DND-41 (cell line): ENCODE measurements at regions not wholly inside any gene's neighbourhood (a gene's known extent, or its start where the extent isn't known, plus 50 kb on each side); places are given as distances from the start of the nearest gene placed in this dataset.

Experiments
- ATAC-seq: fragments of 200-7000 bp; cut with Tn5 transposase; 3 replicates; pipeline ENCODE4 v1.9.1; 2021; ENCODE audit warnings: low read depth; ENCODE audit not compliant: insufficient read depth
- DNase-seq: peaks from one replicate; pipeline ENCODE4 v3.0.0-alpha.2; 2020
- H2AFZ ChIP-seq: 2 replicates; pipeline ENCODE4 v1.6.0; 2012; ENCODE audit warnings: low read depth, low read length
- H3K27ac ChIP-seq: 2 replicates; pipeline ENCODE4 v1.5.1; 2012; ENCODE audit warnings: low read length, inconsistent platforms
- H3K27me3 ChIP-seq: fragments of 200-600 bp; sonication (generic); 2 replicates; pipeline ENCODE4 v1.6.0; 2012; ENCODE audit warnings: low read length, mild to moderate bottlenecking, inconsistent platforms; ENCODE audit not compliant: insufficient read depth, poor library complexity
- H3K36me3 ChIP-seq: 2 replicates; pipeline ENCODE4 v1.5.1; 2012; ENCODE audit warnings: low read length, inconsistent platforms; ENCODE audit not compliant: insufficient read depth
- H3K4me1 ChIP-seq: 2 replicates; pipeline ENCODE4 v1.5.1; 2012; ENCODE audit warnings: mild to moderate bottlenecking, low read length; ENCODE audit not compliant: insufficient read depth
- H3K4me2 ChIP-seq: 2 replicates; pipeline ENCODE4 v1.6.0; 2012; ENCODE audit warnings: mild to moderate bottlenecking, moderate library complexity, low read length, inconsistent platforms; ENCODE audit not compliant: insufficient read depth
- H3K4me3 ChIP-seq, 2 experiments: fragments of 200-600 bp in 1 of 2; shearing (Covaris generic) in 1 of 2; 2 replicates each; pipeline ENCODE4 v1.5.1; 2012 to 2016; ENCODE audit warnings: inconsistent platforms in 2 of 2, low read length in 2 of 2, mild to moderate bottlenecking in 2 of 2, low read depth in 1 of 2, moderate library complexity in 1 of 2
- H3K79me2 ChIP-seq: 2 replicates; pipeline ENCODE4 v1.6.0; 2012; ENCODE audit warnings: low read length, inconsistent platforms; ENCODE audit not compliant: insufficient read depth
- H3K9ac ChIP-seq: 2 replicates; pipeline ENCODE4 v1.6.0; 2012; ENCODE audit warnings: low read depth, mild to moderate bottlenecking, inconsistent platforms, low read length, moderate library complexity
- H3K9me3 ChIP-seq: 2 replicates; pipeline ENCODE4 v1.5.1; 2012; ENCODE audit warnings: low read length, moderate library complexity, mild to moderate bottlenecking, inconsistent platforms; ENCODE audit not compliant: insufficient read depth, severe bottlenecking
- H4K20me1 ChIP-seq: 2 replicates; pipeline ENCODE4 v1.6.0; 2012; ENCODE audit warnings: low read length; ENCODE audit not compliant: insufficient read depth
- EZH2 ChIP-seq: IDR thresholded peaks from 3 replicates; pipeline ENCODE4 v1.6.1; 2012; ENCODE audit warnings: borderline replicate concordance, low read depth, mild to moderate bottlenecking, moderate library complexity, low read length, inconsistent platforms; ENCODE audit not compliant: severe bottlenecking
- TF ChIP-seq, protein P1 (sequence below): IDR thresholded peaks from 2 replicates; pipeline ENCODE4 v1.5.1; 2012; ENCODE audit warnings: borderline replicate concordance, low read length, moderate library complexity, mild to moderate bottlenecking; ENCODE audit not compliant: poor library complexity, severe bottlenecking; ENCODE audit errors: extremely low read depth

DNA sequence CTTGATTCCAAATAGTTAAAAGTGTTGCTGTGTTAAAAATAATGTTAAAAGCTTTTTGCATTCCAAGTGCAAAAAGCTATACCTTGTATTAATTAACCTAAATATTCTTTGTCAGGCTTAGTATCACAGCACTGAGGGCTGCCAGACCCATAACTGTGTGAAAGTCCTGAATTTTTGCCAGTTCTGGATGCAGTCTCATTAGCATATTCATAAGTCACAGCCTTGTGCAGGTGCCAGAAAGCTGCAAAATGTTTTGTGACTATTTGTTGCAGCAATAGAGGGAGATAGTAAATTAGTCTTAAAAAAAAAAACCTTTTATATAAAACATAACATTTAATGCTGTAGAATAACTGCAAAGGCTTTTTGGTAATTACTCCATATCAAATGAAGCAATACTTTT, 56.6 kb downstream of the SLITRK1 start:
- Histone ChIP-seq H3K27ac (no peak overlapping the region), H3K36me3 (peaks cover 6% of the 10 kb centered on the region; the same call in 1 of the 2 replicates), H3K9me3 (peaks cover 25% of the 10 kb centered on the region), H2AFZ (no peak overlapping the region), H3K79me2 (no peaks in the 10 kb centered on the region), H4K20me1 (no peaks in the 10 kb centered on the region), H3K4me2 (no peak overlapping the region), H3K4me3 (no peak overlapping the region), H3K9ac (no peak overlapping the region), H3K27me3 (no peaks in the 10 kb centered on the region), H3K4me1 (no peaks in the 10 kb centered on the region)
- no peak for ATAC-seq
- TF ChIP-seq, protein P1, sequence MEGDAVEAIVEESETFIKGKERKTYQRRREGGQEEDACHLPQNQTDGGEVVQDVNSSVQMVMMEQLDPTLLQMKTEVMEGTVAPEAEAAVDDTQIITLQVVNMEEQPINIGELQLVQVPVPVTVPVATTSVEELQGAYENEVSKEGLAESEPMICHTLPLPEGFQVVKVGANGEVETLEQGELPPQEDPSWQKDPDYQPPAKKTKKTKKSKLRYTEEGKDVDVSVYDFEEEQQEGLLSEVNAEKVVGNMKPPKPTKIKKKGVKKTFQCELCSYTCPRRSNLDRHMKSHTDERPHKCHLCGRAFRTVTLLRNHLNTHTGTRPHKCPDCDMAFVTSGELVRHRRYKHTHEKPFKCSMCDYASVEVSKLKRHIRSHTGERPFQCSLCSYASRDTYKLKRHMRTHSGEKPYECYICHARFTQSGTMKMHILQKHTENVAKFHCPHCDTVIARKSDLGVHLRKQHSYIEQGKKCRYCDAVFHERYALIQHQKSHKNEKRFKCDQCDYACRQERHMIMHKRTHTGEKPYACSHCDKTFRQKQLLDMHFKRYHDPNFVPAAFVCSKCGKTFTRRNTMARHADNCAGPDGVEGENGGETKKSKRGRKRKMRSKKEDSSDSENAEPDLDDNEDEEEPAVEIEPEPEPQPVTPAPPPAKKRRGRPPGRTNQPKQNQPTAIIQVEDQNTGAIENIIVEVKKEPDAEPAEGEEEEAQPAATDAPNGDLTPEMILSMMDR = no peak
- TF ChIP-seq EZH2 = no peak
- no peak for DNase-seq

DNA sequence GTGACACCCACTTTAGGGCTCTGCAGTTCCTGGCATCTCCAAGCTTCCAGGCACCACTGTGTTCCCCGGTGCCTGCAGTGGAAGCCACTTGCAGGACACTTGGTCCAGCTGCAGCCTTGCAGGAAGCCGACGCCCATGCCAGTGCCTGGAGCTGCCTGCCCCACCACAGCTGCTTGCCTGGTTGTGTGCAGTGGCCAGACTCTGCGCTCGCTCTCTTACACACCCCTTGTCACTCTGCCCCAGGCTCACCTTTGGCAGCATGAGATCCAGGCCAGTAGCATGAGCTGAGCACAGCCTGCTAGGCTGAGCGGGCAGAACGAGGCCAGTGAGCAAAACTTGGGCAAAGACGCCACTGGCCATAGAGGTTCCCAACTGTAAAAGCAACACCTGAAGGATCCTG, 57.7 kb downstream of the SLITRK1 start:
- no peak for ATAC-seq
- Histone ChIP-seq H3K4me1 (no peaks in the 10 kb centered on the region), H3K9ac (no peak overlapping the region), H3K9me3 (peaks cover 25% of the 10 kb centered on the region), H2AFZ (no peak overlapping the region), H3K27ac (no peak overlapping the region), H3K4me3 (no peak overlapping the region), H4K20me1 (no peaks in the 10 kb centered on the region), H3K27me3 (no peaks in the 10 kb centered on the region), H3K79me2 (no peaks in the 10 kb centered on the region), H3K4me2 (no peak overlapping the region), H3K36me3 (peaks cover 6% of the 10 kb centered on the region; the same call in 1 of the 2 replicates)
- no peak for TF ChIP-seq EZH2
- TF ChIP-seq, protein P1 = no peak
- DNase-seq = no peak

DNA sequence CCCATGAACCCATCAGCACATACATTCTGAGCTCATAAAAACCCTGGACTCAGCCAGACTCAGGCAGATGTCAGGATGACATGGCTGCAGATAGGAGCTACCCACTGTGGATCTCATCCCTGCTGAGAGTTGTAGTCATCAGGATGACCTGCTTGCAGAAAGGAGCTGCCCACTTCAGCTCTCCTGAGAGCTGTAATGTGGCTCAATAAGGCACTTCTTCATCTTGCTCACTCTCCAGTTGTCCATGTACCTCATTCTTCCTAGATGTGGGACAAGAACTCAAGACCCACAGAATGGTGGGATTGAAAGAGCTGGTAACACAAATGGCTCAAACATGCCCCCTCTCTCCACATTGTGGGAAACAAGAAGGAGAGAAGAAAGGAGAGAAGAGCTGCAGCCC, 58.2 kb downstream of the SLITRK1 start:
- no peak overlapping the region for H3K27ac ChIP-seq
- no peak for ATAC-seq
- H3K36me3 ChIP-seq = peaks cover 6% of the 10 kb centered on the region; the same call in 1 of the 2 replicates
- H3K9me3 ChIP-seq = peaks cover 25% of the 10 kb centered on the region
- no peaks in the 10 kb centered on the region for H4K20me1 ChIP-seq
- no peak overlapping the region for H3K4me2 ChIP-seq
- H3K79me2 ChIP-seq = no peaks in the 10 kb centered on the region
- H2AFZ ChIP-seq = no peak overlapping the region
- no peak overlapping the region for H3K4me3 ChIP-seq
- no peak overlapping the region for H3K9ac ChIP-seq
- no peak for DNase-seq
- TF ChIP-seq, protein P1 = no peak
- no peaks in the 10 kb centered on the region for H3K27me3 ChIP-seq
- no peaks in the 10 kb centered on the region for H3K4me1 ChIP-seq

DNA sequence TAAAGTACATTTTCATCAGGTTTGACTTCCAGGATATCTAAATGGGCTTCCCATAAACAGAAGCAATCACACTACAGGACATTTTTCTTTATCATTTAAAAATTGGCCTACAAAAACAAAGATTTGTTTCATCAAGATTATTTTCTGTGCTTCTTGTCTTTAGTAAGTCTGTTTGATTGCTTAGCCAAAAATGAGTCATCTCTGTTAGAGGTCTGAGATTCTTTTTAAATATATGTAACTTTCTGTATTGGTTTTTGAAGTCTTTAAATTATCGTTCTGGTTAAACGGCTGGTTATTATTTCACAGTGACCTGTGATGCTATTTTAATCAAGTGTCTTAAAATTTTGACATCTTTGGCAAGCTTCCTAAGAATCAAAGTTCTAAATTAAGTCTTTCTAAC, 62.7 kb downstream of the SLITRK1 start:
- no peak for ATAC-seq
- H4K20me1 ChIP-seq = no peaks in the 10 kb centered on the region
- no peak overlapping the region for H3K9ac ChIP-seq
- H3K4me1 ChIP-seq = no peaks in the 10 kb centered on the region
- peaks cover 6% of the 10 kb centered on the region; the same call in 1 of the 2 replicates for H3K36me3 ChIP-seq
- no peak overlapping the region for H3K4me3 ChIP-seq
- no peak overlapping the region for H3K27ac ChIP-seq
- H3K79me2 ChIP-seq = no peaks in the 10 kb centered on the region
- no peaks in the 10 kb centered on the region for H3K27me3 ChIP-seq
- no peak overlapping the region for H3K4me2 ChIP-seq
- peaks cover 23% of the 10 kb centered on the region for H3K9me3 ChIP-seq
- H2AFZ ChIP-seq = no peak overlapping the region
- DNase-seq = no peak
- TF ChIP-seq, protein P1 = no peak
- no peak for TF ChIP-seq EZH2
